Hepatocyte (in vitro differentiated cells): ENCODE measurements at regions not wholly inside any gene's neighbourhood (a gene's known extent, or its start where the extent isn't known, plus 50 kb on each side); places are given as distances from the start of the nearest gene placed in this dataset.

Experiments
- EZH2 ChIP-seq: fragments of 200-600 bp; sonication (generic); IDR thresholded peaks from 2 replicates; pipeline ENCODE4 v1.6.1; 2016; ENCODE audit warnings: antibody characterized with exemption, mild to moderate bottlenecking, borderline replicate concordance
- EZH2phosphoT487 ChIP-seq: fragments of 200-600 bp; sonication (generic); IDR thresholded peaks from one replicate; pipeline ENCODE4 v1.6.1; 2018; ENCODE audit warnings: antibody characterized with exemption, mild to moderate bottlenecking, low read depth, moderate library complexity; ENCODE audit not compliant: unreplicated experiment, severe bottlenecking
- TF ChIP-seq, protein P1 (sequence below): fragments of 200-600 bp; sonication (generic); IDR thresholded peaks from 2 replicates; pipeline ENCODE4 v1.5.1; 2016; ENCODE audit warnings: antibody characterized with exemption, mild to moderate bottlenecking; ENCODE audit not compliant: poor library complexity

DNA sequence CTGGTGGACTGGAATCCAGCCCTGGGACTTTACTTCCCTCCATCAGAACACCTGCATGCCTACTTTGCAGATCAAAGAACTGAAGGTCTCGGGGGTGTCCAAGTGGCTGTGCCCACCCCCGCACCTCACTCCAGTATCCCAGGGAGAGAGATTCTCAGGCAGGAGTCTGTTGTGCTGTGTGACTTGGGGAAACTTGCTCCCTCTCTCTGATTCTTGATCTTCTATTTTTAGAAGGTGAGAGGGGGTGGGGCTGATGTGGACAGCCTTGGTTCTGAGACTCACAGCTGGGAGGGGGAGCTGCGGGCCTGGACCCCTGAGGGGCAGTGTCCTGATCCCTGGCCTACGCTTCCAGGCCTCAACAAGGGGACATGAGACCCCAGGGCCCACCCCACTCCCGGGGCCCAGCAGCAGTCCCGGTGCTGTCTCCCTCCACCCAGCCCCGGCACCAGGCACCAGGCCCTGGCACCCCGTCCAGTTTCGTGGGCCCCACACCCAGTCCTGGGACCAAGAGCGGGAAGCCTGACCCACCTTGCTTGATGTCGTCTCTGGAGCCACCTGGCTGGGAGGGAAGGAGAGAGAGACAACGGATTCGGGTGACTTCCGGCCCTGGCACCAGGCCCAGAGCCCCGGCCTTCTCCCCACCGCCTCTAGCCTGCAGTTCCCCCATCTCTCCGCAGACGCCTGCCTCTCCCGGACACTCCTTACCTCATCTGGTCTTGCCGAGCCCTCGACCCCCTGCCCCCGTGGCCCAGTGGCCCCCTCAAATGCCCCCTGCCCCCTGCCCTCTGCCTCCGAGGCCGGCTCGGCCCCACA lies 74.0 kb upstream of the SPTLC1 start:
- TF ChIP-seq, protein P1, sequence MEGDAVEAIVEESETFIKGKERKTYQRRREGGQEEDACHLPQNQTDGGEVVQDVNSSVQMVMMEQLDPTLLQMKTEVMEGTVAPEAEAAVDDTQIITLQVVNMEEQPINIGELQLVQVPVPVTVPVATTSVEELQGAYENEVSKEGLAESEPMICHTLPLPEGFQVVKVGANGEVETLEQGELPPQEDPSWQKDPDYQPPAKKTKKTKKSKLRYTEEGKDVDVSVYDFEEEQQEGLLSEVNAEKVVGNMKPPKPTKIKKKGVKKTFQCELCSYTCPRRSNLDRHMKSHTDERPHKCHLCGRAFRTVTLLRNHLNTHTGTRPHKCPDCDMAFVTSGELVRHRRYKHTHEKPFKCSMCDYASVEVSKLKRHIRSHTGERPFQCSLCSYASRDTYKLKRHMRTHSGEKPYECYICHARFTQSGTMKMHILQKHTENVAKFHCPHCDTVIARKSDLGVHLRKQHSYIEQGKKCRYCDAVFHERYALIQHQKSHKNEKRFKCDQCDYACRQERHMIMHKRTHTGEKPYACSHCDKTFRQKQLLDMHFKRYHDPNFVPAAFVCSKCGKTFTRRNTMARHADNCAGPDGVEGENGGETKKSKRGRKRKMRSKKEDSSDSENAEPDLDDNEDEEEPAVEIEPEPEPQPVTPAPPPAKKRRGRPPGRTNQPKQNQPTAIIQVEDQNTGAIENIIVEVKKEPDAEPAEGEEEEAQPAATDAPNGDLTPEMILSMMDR, result no peak
- no peak for TF ChIP-seq EZH2phosphoT487
- TF ChIP-seq EZH2, result no peak
